Mesenchymal stem cell (in vitro differentiated cells and primary cell): ENCODE measurements at regions not wholly inside any gene's neighbourhood (a gene's known extent, or its start where the extent isn't known, plus 50 kb on each side); places are given as distances from the start of the nearest gene placed in this dataset.

Experiments used
- DNase-seq: peaks from one replicate; pipeline ENCODE4 v3.0.0-alpha.2; 2013
- H2AFZ ChIP-seq: one replicate; pipeline ENCODE4 v1.6.1; 2013; ENCODE audit warnings: low read depth, mild to moderate bottlenecking, control low read depth, inconsistent platforms, low read length, moderate library complexity
- H2AK5ac ChIP-seq: 2 replicates; pipeline ENCODE4 v1.6.1; 2013; ENCODE audit warnings: low read length, moderate library complexity, mild to moderate bottlenecking, inconsistent platforms; ENCODE audit not compliant: severe bottlenecking
- H2BK120ac ChIP-seq: one replicate; pipeline ENCODE4 v1.6.1; 2013; ENCODE audit warnings: low read depth, mild to moderate bottlenecking, inconsistent platforms, low read length, moderate library complexity
- H2BK12ac ChIP-seq, 2 experiments: one replicate each; pipeline ENCODE4 v1.6.1; 2013; ENCODE audit warnings: inconsistent platforms in 2 of 2, low read length in 2 of 2, mild to moderate bottlenecking in 2 of 2, moderate library complexity in 2 of 2, control low read depth in 1 of 2
- H2BK15ac ChIP-seq: one replicate; pipeline ENCODE4 v1.6.1; 2013; ENCODE audit warnings: mild to moderate bottlenecking, low read depth, inconsistent platforms; ENCODE audit not compliant: poor library complexity, severe bottlenecking
- H2BK5ac ChIP-seq: 2 replicates; pipeline ENCODE4 v1.6.1; 2013; ENCODE audit warnings: low read depth, mild to moderate bottlenecking, low read length, control low read depth, inconsistent platforms; ENCODE audit not compliant: poor library complexity, severe bottlenecking
- H3K14ac ChIP-seq, 2 experiments: one replicate each; pipeline ENCODE4 v1.6.1; 2013; ENCODE audit warnings: inconsistent platforms in 2 of 2, low read length in 2 of 2, control low read depth in 1 of 2, mild to moderate bottlenecking in 1 of 2, moderate library complexity in 1 of 2
- H3K18ac ChIP-seq, 2 experiments: one replicate each; pipeline ENCODE4 v1.6.1; 2013; ENCODE audit warnings: inconsistent platforms in 2 of 2, low read length in 2 of 2, control low read depth in 1 of 2, low read depth in 1 of 2, mild to moderate bottlenecking in 1 of 2
- H3K23ac ChIP-seq, 2 experiments: one replicate each; pipeline ENCODE4 v1.6.1; 2013; ENCODE audit warnings: inconsistent platforms in 2 of 2, low read length in 2 of 2, mild to moderate bottlenecking in 2 of 2, moderate library complexity in 2 of 2, control low read depth in 1 of 2
- H3K27ac ChIP-seq: 2 replicates; pipeline ENCODE4 v1.5.1; 2013; ENCODE audit warnings: mild to moderate bottlenecking, moderate library complexity, low read length, control low read depth, inconsistent platforms; ENCODE audit not compliant: poor library complexity, severe bottlenecking
- H3K27me3 ChIP-seq, 2 experiments: 2 replicates each; pipeline versions ENCODE4 v1.6.1 to v1.7.0; 2013; ENCODE audit warnings: low read length in 2 of 2, mild to moderate bottlenecking in 2 of 2, moderate library complexity in 2 of 2, control low read depth in 1 of 2, inconsistent platforms in 1 of 2; ENCODE audit not compliant: control insufficient read depth in 1 of 2, insufficient read depth in 1 of 2
- H3K36me3 ChIP-seq, 2 experiments: 2 replicates each; pipeline versions ENCODE4 v1.6.1 to v1.7.0; 2013; ENCODE audit warnings: low read length in 2 of 2, control low read depth in 1 of 2, inconsistent platforms in 1 of 2, low read depth in 1 of 2, mild to moderate bottlenecking in 1 of 2; ENCODE audit not compliant: insufficient read depth in 2 of 2, control insufficient read depth in 1 of 2
- H3K4ac ChIP-seq, 2 experiments: one replicate each; pipeline ENCODE4 v1.6.1; 2013; ENCODE audit warnings: inconsistent platforms in 2 of 2, low read length in 2 of 2, mild to moderate bottlenecking in 2 of 2, moderate library complexity in 2 of 2, control low read depth in 1 of 2, low read depth in 1 of 2
- H3K4me1 ChIP-seq: 2 replicates; pipeline ENCODE4 v1.6.1; 2013; ENCODE audit warnings: low read depth, low read length, control low read depth; ENCODE audit not compliant: control insufficient read depth, insufficient read depth
- H3K4me2 ChIP-seq: 2 replicates; pipeline ENCODE4 v1.6.1; 2013; ENCODE audit warnings: low read length, mild to moderate bottlenecking, inconsistent platforms; ENCODE audit not compliant: poor library complexity, severe bottlenecking
- H3K4me3 ChIP-seq, 2 experiments: 2 replicates each; pipeline versions ENCODE4 v1.5.1 to v1.7.0; 2013; ENCODE audit warnings: low read length in 2 of 2, mild to moderate bottlenecking in 2 of 2, control low read depth in 1 of 2, low read depth in 1 of 2; ENCODE audit not compliant: insufficient read depth in 1 of 2
- H3K79me1 ChIP-seq: replicated peaks from 2 replicates; pipeline ENCODE4 v1.6.1; 2013; ENCODE audit warnings: mild to moderate bottlenecking, control low read depth, low read length, inconsistent platforms; ENCODE audit not compliant: poor library complexity, severe bottlenecking
- H3K9ac ChIP-seq: 2 replicates; pipeline ENCODE4 v1.7.0; 2013; ENCODE audit warnings: mild to moderate bottlenecking, low read length, moderate library complexity
- H3K9me3 ChIP-seq: 2 replicates; pipeline ENCODE4 v1.7.0; 2013; ENCODE audit warnings: mild to moderate bottlenecking, low read length; ENCODE audit not compliant: control insufficient read depth
- H4K8ac ChIP-seq: one replicate; pipeline ENCODE4 v1.6.1; 2013; ENCODE audit warnings: inconsistent platforms, mild to moderate bottlenecking, low read length, moderate library complexity
- H4K91ac ChIP-seq: one replicate; pipeline ENCODE4 v1.6.1; 2013; ENCODE audit warnings: mild to moderate bottlenecking, low read length, inconsistent platforms
- WGBS: methylation state at CpG from one replicate; pipeline ENCODE4 v1.1.7; 2013; ENCODE audit warnings: mixed read lengths; 5-methylcytosine and 5-hydroxymethylcytosine counted together

DNA sequence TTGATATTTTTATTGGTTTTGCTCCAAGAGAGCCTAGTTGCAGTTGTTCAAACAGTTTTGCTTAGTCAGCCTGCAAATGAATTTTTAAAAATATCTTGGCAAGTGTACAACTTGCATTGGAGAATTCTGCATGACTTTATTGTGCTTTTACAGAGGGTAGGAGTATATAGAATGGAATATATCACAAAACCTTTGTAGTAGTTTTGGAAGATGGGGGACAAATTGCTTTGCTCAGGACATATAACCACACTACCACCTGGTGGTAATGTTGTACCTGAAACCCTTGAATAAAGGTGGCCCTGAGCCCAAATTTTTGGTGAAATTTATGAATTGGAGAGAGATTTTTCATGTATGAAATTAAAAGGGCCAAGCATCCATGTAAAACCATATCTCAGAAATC, 645.2 kb downstream of the MED13L start:
- H2BK120ac ChIP-seq: no peak overlapping the region
- H3K18ac ChIP-seq: no peak overlapping the region
- no peak overlapping the region for H2AK5ac ChIP-seq
- H3K4ac ChIP-seq: no peak overlapping the region
- H3K79me1 ChIP-seq: no peaks in the 10 kb centered on the region
- H2BK5ac ChIP-seq: no peak overlapping the region
- no peak overlapping the region for H3K14ac ChIP-seq
- no peak overlapping the region for H3K23ac ChIP-seq
- H3K4me2 ChIP-seq: no peak overlapping the region
- DNase-seq: no peak
- no peak overlapping the region for H2BK15ac ChIP-seq
- no peak overlapping the region for H2AFZ ChIP-seq
- H3K9ac ChIP-seq: no peak overlapping the region
- no peak overlapping the region for H3K27ac ChIP-seq
- no peak overlapping the region for H2BK12ac ChIP-seq
- no peak overlapping the region for H4K8ac ChIP-seq
- no peaks in the 10 kb centered on the region for H3K27me3 ChIP-seq
- H3K36me3 ChIP-seq: no peaks in the 10 kb centered on the region
- no peaks in the 10 kb centered on the region for H3K9me3 ChIP-seq
- H4K91ac ChIP-seq: no peak overlapping the region
- no peak overlapping the region for H3K4me3 ChIP-seq
- H3K4me1 ChIP-seq: no peaks in the 10 kb centered on the region

DNA sequence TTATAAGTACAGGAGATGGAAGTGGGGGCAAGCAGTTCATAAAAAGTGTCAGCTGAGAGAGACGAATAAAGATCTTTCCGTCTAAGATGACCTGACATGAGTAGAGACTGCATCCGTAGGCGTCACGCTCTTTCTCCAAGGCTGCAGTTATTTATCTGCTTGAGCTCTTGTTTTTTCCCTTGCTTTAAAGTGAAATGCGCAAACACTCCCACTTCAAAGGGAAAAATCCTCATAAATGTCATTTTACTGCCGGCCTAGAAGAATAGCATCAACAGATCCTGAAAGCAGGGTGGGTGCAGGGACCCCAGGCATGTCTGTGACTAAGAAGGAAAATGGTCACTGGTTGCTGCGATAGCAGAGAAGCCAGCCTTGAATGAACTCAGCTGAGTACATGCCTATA, 647.4 kb downstream of the MED13L start:
- H4K8ac ChIP-seq: no peak overlapping the region
- no peaks in the 10 kb centered on the region for H3K4me1 ChIP-seq
- H2AFZ ChIP-seq: no peak overlapping the region
- no peaks in the 10 kb centered on the region for H3K36me3 ChIP-seq
- no peak overlapping the region for H3K4me3 ChIP-seq
- no peak overlapping the region for H2BK120ac ChIP-seq
- no peak overlapping the region for H3K9ac ChIP-seq
- no peak overlapping the region for H3K14ac ChIP-seq
- H3K79me1 ChIP-seq: no peaks in the 10 kb centered on the region
- H3K4me2 ChIP-seq: no peak overlapping the region
- no peak overlapping the region for H2AK5ac ChIP-seq
- no peaks in the 10 kb centered on the region for H3K27me3 ChIP-seq
- DNase-seq: no peak
- no peak overlapping the region for H3K18ac ChIP-seq
- H2BK15ac ChIP-seq: no peak overlapping the region
- no peak overlapping the region for H4K91ac ChIP-seq
- H2BK5ac ChIP-seq: no peak overlapping the region
- H3K27ac ChIP-seq: no peak overlapping the region
- H3K23ac ChIP-seq: no peak overlapping the region
- no peak overlapping the region for H3K4ac ChIP-seq
- WGBS: 59% methylated on average over 8 of the region's 8 CpGs
- H2BK12ac ChIP-seq: no peak overlapping the region
- peaks cover 3% of the 10 kb centered on the region for H3K9me3 ChIP-seq

- peaks cover 5% of the 10 kb centered on the region for H3K9me3 ChIP-seq
- H3K4ac ChIP-seq: no peak overlapping the region
- no peaks in the 10 kb centered on the region for H3K79me1 ChIP-seq
- H3K14ac ChIP-seq: no peak overlapping the region
- no peak overlapping the region for H3K18ac ChIP-seq
- no peak overlapping the region for H3K4me3 ChIP-seq
- 50% methylated on average over 2 of the region's 3 CpGs for WGBS
- H3K36me3 ChIP-seq: no peaks in the 10 kb centered on the region
- DNase-seq: no peak
- H3K4me2 ChIP-seq: no peak overlapping the region
- no peak overlapping the region for H4K91ac ChIP-seq
- H2BK12ac ChIP-seq: no peak overlapping the region
- no peak overlapping the region for H3K27ac ChIP-seq
- H2BK15ac ChIP-seq: no peak overlapping the region
- H3K4me1 ChIP-seq: no peaks in the 10 kb centered on the region
- H2AFZ ChIP-seq: no peak overlapping the region
- H3K9ac ChIP-seq: no peak overlapping the region
- H3K27me3 ChIP-seq: no peaks in the 10 kb centered on the region
- H4K8ac ChIP-seq: no peak overlapping the region
- no peak overlapping the region for H2AK5ac ChIP-seq
- no peak overlapping the region for H2BK120ac ChIP-seq
- H2BK5ac ChIP-seq: no peak overlapping the region
- H3K23ac ChIP-seq: no peak overlapping the region
Measured at GRCh38 chr12:115626210-115626609, 651.3 kb downstream of the MED13L start.

GRCh38 chr12:115623764-115624334, 653.6 kb downstream of the MED13L start:
- Histone ChIP-seq H4K91ac (no peak overlapping the region), H3K36me3 (no peaks in the 10 kb centered on the region), H2AFZ (no peak overlapping the region), H3K27ac (no peak overlapping the region), H2BK15ac (no peak overlapping the region), H3K23ac (no peak overlapping the region), H3K4me1 (no peaks in the 10 kb centered on the region), H3K4me2 (no peak overlapping the region), H3K9ac (no peak overlapping the region), H4K8ac (peak overlapping the region; percentile 22), H3K14ac (no peak overlapping the region), H3K18ac (no peak overlapping the region), H3K4ac (no peak overlapping the region), H2BK120ac (no peak overlapping the region), H3K4me3 (no peak overlapping the region), H3K27me3 (peaks cover 0 to 3% of the 10 kb centered on the region in 2 experiments), H2BK12ac (no peak overlapping the region), H3K79me1 (no peaks in the 10 kb centered on the region), H2AK5ac (no peak overlapping the region), H2BK5ac (no peak overlapping the region), H3K9me3 (peaks cover 5% of the 10 kb centered on the region)
- DNase-seq: peak; percentile 6
- WGBS: 38% methylated on average over 18 of the region's 18 CpGs
